Hematopoietic multipotent progenitor cell treated with erythropoietin and hydrocortisone succinate and interleukin-3 and kit ligand, for 17 days (in vitro differentiated cells): ENCODE measurements at regions not wholly inside any gene's neighbourhood (a gene's known extent, or its start where the extent isn't known, plus 50 kb on each side); places are given as distances from the start of the nearest gene placed in this dataset.

ENCODE experiments used
- DNase-seq: peaks from one replicate; pipeline ENCODE4 v3.0.0-alpha.2; 2015; ENCODE audit warnings: low spot score

GRCh38 chr3:130260918-130261317 is 84.6 kb upstream of the COL6A5 start:
- DNase-seq: no peak

GRCh38 chr3:130263708-130264107 is 81.8 kb upstream of the COL6A5 start:
- DNase-seq: no peak

GRCh38 chr3:130266817-130267216 is 78.7 kb upstream of the COL6A5 start:
- no peak for DNase-seq

- DNase-seq: peak; percentile 47
These were observed 69.2 kb upstream of the COL6A5 start for GRCh38 chr3:130276203-130276803.

- DNase-seq: no peak
These were observed 56.8 kb upstream of the COL6A5 start for GRCh38 chr3:130288670-130289069.

GRCh38 chr3:130291148-130291547 is 54.3 kb upstream of the COL6A5 start:
- no peak for DNase-seq

GRCh38 chr3:130293247-130293646 is 52.2 kb upstream of the COL6A5 start:
- DNase-seq: no peak
